HepG2 (cell line): ENCODE measurements at regions not wholly inside any gene's neighbourhood (a gene's known extent, or its start where the extent isn't known, plus 50 kb on each side); places are given as distances from the start of the nearest gene placed in this dataset.

ENCODE experiments used
- HHEX ChIP-seq: IDR thresholded peaks from 2 replicates; pipeline ENCODE4 v1.6.1; 2016; ENCODE audit warnings: control low read depth
- HNRNPH1 ChIP-seq: fragments of 200-400 bp; formaldehyde crosslinking; optimal IDR thresholded peaks from 2 replicates; pipeline ENCODE3; 2017; ENCODE audit warnings: mild to moderate bottlenecking, low read depth, low read length
- NFYB ChIP-seq: sonication (generic); formaldehyde crosslinking; IDR thresholded peaks from 2 replicates; pipeline ENCODE4 v1.4.0; 2020; ENCODE audit warnings: missing genetic modification reagents
- POGK ChIP-seq: sonication (generic); formaldehyde crosslinking; conservative IDR thresholded peaks from 2 replicates; pipeline ENCODE4 v1.8.0; 2022; ENCODE audit warnings: mild to moderate bottlenecking, moderate library complexity, missing genetic modification reagents
- REST ChIP-seq, 2 experiments: IDR thresholded peaks; 2 replicates each; pipeline ENCODE4 v1.6.1; 2011 to 2012; ENCODE audit warnings: low read length in 2 of 2, borderline replicate concordance in 1 of 2, low read depth in 1 of 2, mild to moderate bottlenecking in 1 of 2, moderate library complexity in 1 of 2
- ZBTB10 ChIP-seq: sonication (generic); formaldehyde crosslinking; IDR thresholded peaks from 2 replicates; pipeline ENCODE4 v1.4.0; 2020; ENCODE audit warnings: missing genetic modification reagents, borderline replicate concordance
- ZFP1 ChIP-seq: IDR thresholded peaks from 2 replicates; pipeline ENCODE4 v1.6.1; 2016
- ZNF691 ChIP-seq: sonication (generic); formaldehyde crosslinking; IDR thresholded peaks from 2 replicates; pipeline ENCODE4 v1.4.0; 2020; ENCODE audit warnings: missing genetic modification reagents, low read depth, mild to moderate bottlenecking, borderline replicate concordance

GRCh38 chr18:72991379-72991778 is 123.6 kb upstream of the NETO1 start (continued):
- no peak for TF ChIP-seq REST (IDR thresholded peaks at IDR 0.05; ENCODE audit: borderline replicate concordance in 1 of 2, low read depth in 1 of 2, low read length in 2 of 2)
- TF ChIP-seq HNRNPH1: no peak
- TF ChIP-seq POGK: no peak
- no peak for TF ChIP-seq ZFP1 (CRISPR knock-in tag)
- TF ChIP-seq ZBTB10 (CRISPR knock-in tag): no peak
- no peak for TF ChIP-seq ZNF691 (CRISPR knock-in tag)
- no peak for TF ChIP-seq NFYB (CRISPR knock-in tag)
- TF ChIP-seq HHEX (CRISPR knock-in tag): no peak
